Tibial artery (tissue), 4 donors: ENCODE measurements at regions not wholly inside any gene's neighbourhood (a gene's known extent, or its start where the extent isn't known, plus 50 kb on each side); places are given as distances from the start of the nearest gene placed in this dataset.

ENCODE experiments used
- DNase-seq, 2 donors: peaks; one replicate each; pipeline ENCODE4 v3.0.0-alpha.2; 2019
- H3K27ac ChIP-seq, 2 donors: fragments of 200-600 bp; sonication (generic) in 1 of 2; 1 replicate in 1 of 2; 2 replicates in 1 of 2; pipeline ENCODE4 v1.5.1; 2018 to 2019; ENCODE audit warnings: mild to moderate bottlenecking in 1 of 2
- H3K27me3 ChIP-seq, 2 donors: fragments of 200-600 bp; sonication (generic) in 1 of 2; one replicate each; pipeline versions ENCODE4 v1.5.1 to v1.6.0; 2016 to 2019
- H3K36me3 ChIP-seq, 3 donors: fragments of 200-600 bp; sonication (generic) in 2 of 3; one replicate each; pipeline ENCODE4 v1.5.1; 2016 to 2019; ENCODE audit warnings: mild to moderate bottlenecking in 2 of 3
- H3K4me1 ChIP-seq, 4 donors: fragments of 200-600 bp; sonication (generic) in 2 of 4; 1 replicate in 3 of 4; 2 replicates in 1 of 4; pipeline ENCODE4 v1.5.1; 2016 to 2019
- H3K4me3 ChIP-seq, 2 donors: fragments of 200-600 bp; sonication (generic) in 1 of 2; 1 replicate in 1 of 2; 2 replicates in 1 of 2; pipeline ENCODE4 v1.5.1; 2018 to 2019; ENCODE audit warnings: mild to moderate bottlenecking in 2 of 2
- H3K9me3 ChIP-seq, 3 donors: fragments of 200-600 bp; sonication (generic) in 1 of 3; one replicate each; pipeline ENCODE4 v1.5.1; 2016 to 2019
- CTCF ChIP-seq, 2 experiments: fragments of 200-600 bp in 1 of 2; fragments of 450-650 bp in 1 of 2; IDR thresholded peaks; one replicate each; pipeline ENCODE4 v1.5.1; 2017 to 2019; ENCODE audit warnings: antibody characterized with exemption in 2 of 2, mild to moderate bottlenecking in 1 of 2, moderate library complexity in 1 of 2
- intact Hi-C: fragments of 100-400 bp; cut with DNase I; formaldehyde crosslinking; loops from one replicate; pipeline ENCODE4 v1.15.0; 2023; ENCODE audit warnings: low total_unique reads

- H3K4me3 ChIP-seq: no peak overlapping the region
- intact Hi-C loops: no loop called here
- DNase-seq: peak in 1 of 2 donors; percentile 40
- H3K36me3 ChIP-seq: no peaks in the 10 kb centered on the region
- H3K27ac ChIP-seq: no peak overlapping the region
- H3K4me1 ChIP-seq: no peaks in the 10 kb centered on the region
- H3K9me3 ChIP-seq: peaks cover 0 to 8% (median 7%) of the 10 kb centered on the region in 3 donors
- H3K27me3 ChIP-seq: no peaks in the 10 kb centered on the region
- TF ChIP-seq CTCF (IDR thresholded peaks at IDR 0.05): no peak
Measured at GRCh38 chr6:43940393-43941087, 170.5 kb downstream of the VEGFA start.

- no peak for DNase-seq
- H3K4me3 ChIP-seq: no peak overlapping the region
Measured at GRCh38 chr6:43940071-43940392, 170.0 kb downstream of the VEGFA start.

GRCh38 chr6:43939281-43940070 lies 169.5 kb downstream of the VEGFA start:
- H3K36me3 ChIP-seq: no peaks in the 10 kb centered on the region
- intact Hi-C loops: no loop called here
- peak in 1 of 2 donors; percentile 62 for DNase-seq
- H3K9me3 ChIP-seq: no peaks in the 10 kb centered on the region
- no peak overlapping the region for H3K4me3 ChIP-seq
- no peaks in the 10 kb centered on the region for H3K27me3 ChIP-seq
- H3K4me1 ChIP-seq: no peaks in the 10 kb centered on the region
- no peak overlapping the region for H3K27ac ChIP-seq
- TF ChIP-seq CTCF (IDR thresholded peaks at IDR 0.05): no peak

More at GRCh38 chr6:43940071-43940392, 170.0 kb downstream of the VEGFA start:
- Histone ChIP-seq H3K9me3 (peaks cover 0 to 3% (median 2%) of the 10 kb centered on the region in 3 donors), H3K27me3 (no peaks in the 10 kb centered on the region), H3K4me1 (no peaks in the 10 kb centered on the region), H3K36me3 (no peaks in the 10 kb centered on the region), H3K27ac (no peak overlapping the region)
- TF ChIP-seq CTCF (IDR thresholded peaks at IDR 0.05): no peak
- intact Hi-C loops: no loop called here

GRCh38 chr6:43938178-43939105 lies 168.4 kb downstream of the VEGFA start:
- intact Hi-C loops: no loop called here
- peak in 1 of 2 donors; percentile 57 for DNase-seq
- H3K27me3 ChIP-seq: no peaks in the 10 kb centered on the region
- H3K9me3 ChIP-seq: no peaks in the 10 kb centered on the region
- no peaks in the 10 kb centered on the region for H3K36me3 ChIP-seq
- H3K27ac ChIP-seq: no peak overlapping the region
- no peak for TF ChIP-seq CTCF (IDR thresholded peaks at IDR 0.05)
- H3K4me1 ChIP-seq: no peaks in the 10 kb centered on the region
- H3K4me3 ChIP-seq: no peak overlapping the region
